Muscle of back (tissue), 3 donors: ENCODE measurements at regions not wholly inside any gene's neighbourhood (a gene's known extent, or its start where the extent isn't known, plus 50 kb on each side); places are given as distances from the start of the nearest gene placed in this dataset.
A peak's percentile ranks its signal among the peaks of the same experiment; 100 is the strongest.
"Not testable (repeated sequence)": the region's sequence is repeated elsewhere in the genome, so short reads cannot be mapped to it uniquely, and the experiment has no call there.

Experiments used
- DNase-seq, 3 donors: peaks; one replicate each; pipeline versions ENCODE4 v3.0.0 to v3.0.0-alpha.2; 2013

- DNase-seq, result no peak
Observed at GRCh38 chr12:90829044-90829443, 125.9 kb downstream of the CCER1 start.

DNA sequence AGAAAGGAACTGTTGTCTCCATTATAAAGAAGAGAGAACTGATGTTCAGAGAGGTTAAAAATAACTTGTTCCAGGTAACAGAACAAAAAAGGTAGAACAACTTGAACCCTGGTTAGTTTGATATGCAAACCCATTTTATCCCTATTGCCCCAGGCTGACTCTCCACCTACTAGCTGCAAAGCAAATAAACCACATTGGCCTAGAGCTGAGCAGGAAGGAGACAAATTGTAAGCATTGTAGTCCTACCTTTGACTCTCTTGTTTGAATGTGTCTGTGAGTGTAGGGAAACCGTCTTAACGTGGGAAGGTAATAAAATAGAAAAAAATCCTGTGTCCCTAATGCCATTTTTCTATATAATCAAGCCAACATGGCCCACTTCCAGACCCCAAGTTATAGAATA, 126.4 kb downstream of the CCER1 start:
- DNase-seq, result no peak

DNA sequence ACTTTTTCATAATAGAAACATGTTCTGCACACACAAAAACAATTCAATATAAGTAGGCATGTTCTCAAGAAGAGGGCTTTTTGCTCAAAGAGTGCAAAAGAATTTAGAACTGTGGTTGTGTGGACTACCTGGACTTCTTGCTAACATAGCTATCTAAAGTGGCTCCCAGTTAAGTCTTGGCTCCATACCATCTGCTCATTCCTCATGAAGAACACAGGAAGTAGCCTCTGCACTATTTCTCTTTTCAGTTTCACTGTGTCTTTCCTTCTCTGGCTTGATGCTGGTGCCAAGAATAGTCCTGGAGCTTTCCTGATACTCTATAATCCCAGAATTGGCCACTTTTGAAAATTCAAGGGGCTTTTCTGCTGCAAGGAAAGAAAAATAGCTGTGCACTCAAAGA, 127.4 kb downstream of the CCER1 start:
- no peak for DNase-seq

GRCh38 chr12:90826036-90826435, 128.9 kb downstream of the CCER1 start:
- peak in 2 of 3 donors; percentile 20 to 51 for DNase-seq

DNA sequence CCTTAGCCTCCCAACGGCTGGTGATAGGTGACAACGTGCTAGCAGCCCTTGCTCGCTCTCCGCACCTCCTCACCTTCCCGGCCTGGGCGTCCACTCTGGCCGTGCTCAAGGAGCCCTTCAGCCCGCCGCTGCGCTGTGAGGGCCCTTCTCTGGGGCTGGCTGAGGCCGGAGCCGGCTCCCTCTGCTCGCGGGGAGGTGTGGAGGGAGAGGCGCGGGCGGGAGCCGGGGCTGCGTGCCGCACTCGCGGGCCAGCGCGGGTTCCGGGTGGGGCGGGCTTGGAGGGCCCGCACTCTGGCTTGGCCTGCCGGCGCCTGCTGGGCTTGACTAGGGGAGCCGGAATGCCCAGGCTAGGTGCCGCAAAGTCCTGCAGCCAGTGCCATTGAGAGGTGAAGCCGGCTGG, 131.1 kb downstream of the CCER1 start:
- DNase-seq, result no peak

DNA sequence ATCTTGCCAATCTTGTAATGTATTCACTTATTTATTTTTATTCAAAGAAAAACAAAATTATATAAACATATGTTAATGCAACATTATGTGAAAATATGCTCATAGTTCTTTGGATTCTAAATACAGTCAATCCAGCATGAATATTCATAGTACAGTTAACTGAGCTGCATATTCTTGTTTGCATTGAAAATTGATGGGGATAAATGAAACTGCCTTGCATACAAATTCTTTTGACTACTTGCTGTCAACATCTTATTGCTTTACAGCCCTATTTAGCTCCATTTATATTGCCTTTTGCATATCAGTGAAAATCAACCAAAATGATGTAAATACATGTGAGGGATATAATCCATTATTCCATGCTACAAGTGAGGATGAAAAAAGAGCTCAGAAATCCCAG, 135.3 kb downstream of the CCER1 start:
- no peak for DNase-seq

- DNase-seq, result no peak
Observed at GRCh38 chr12:90816353-90817089, 138.5 kb downstream of the CCER1 start.

DNA sequence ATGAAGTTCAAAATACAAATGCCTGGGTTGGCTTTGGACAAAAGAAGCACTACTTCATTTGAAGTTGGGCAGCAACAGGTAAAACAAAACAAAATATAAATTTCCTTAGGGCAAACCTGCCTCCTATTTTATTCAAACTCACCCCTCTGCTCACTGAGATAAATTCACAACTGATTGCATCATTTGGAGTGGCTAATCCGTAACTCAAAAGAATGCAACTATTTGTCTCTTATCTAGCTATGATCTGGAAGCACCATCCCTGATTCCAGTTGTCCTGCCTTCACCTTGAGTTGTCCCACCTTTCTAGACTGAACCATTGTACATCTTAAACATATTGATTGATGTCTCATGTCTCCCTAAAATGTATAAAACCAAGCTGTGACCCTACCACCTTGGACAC, 145.0 kb downstream of the CCER1 start:
- no peak for DNase-seq

GRCh38 chr12:90808568-90808967, 146.4 kb downstream of the CCER1 start:
- no peak for DNase-seq

- DNase-seq, result no peak
Observed at GRCh38 chr12:90802727-90803126, 152.2 kb downstream of the CCER1 start.

DNA sequence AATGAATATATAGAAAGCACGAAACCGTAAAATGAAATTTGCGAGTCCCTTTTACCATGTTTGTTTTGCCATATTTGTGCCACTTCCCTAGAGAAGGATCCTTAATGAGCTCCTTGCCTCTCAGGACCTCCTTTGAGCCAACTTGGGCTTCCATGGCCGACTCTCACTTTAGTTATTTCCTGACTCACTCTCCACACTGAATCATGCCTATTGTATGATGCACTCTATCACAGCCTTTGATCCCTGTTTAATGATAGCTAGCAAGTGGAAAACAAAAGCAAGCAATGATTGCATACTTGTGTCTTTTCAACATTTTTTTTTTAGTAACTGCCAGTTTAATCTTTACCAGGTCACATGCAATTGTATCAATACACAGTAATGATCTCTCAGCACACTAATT, 153.2 kb downstream of the CCER1 start:
- DNase-seq, result peak in 1 of 3 donors; percentile 15

GRCh38 chr12:90794212-90794611, 160.8 kb downstream of the CCER1 start:
- DNase-seq, result no peak

DNA sequence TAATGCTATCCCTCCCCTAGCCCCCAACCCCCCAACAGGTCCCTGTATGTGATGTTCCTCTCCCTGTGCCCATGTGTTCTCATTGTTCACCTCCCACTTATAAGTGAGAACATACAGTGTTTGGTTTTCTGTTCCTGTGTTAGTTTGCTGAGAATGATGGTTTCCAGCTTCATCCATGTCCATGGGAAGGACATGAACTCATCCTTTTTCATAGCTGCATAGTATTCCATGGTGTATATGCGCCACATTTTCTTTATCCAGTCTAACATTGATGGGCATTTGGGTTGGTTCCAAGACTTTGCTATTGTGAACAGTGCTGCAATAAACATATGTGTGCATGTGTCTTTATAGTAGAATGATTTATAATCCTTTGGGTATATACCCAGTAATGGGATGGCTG, 162.3 kb downstream of the CCER1 start:
- not testable (repeated sequence) for DNase-seq

GRCh38 chr12:90791445-90791844, 163.5 kb downstream of the CCER1 start:
- DNase-seq, result no peak

GRCh38 chr12:90790747-90791146, 164.2 kb downstream of the CCER1 start:
- DNase-seq, result no peak

DNA sequence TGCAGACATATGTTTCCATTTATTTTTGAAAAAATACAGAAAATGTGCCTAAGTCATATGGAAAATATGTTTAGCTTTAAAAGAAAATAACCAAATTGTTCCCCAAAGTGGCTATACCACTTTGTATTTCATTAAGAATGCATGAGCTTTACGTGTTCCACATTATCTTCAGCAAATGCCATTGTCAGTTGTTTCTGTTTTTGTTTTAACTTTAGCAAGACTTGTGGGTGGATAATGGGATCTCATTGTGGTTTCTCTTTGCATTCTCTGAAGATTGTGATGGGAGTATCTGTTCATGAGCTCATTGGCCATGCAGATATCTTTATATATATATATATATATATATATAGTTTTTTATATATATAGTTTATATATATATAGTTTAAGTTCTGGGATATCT, 181.5 kb downstream of the CCER1 start:
- DNase-seq, result peak in 1 of 3 donors; percentile 22

DNA sequence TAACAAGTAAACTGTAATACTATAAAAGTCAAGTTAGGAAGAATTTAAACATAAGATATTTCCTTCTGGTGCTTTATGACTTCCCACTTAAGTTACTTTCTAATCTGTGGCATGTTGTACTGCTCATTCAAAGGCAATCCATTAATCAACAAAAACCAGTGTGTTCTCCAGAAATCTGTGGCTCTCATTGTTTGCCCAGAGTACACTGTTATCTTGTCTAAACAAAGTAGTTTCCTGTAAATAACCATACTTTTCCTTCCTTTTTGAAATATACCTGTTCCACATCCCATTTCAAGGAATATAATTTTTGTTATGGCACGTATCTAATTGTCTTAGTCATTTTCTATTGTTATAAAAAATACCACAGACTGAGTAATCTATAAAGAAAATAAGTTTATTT, 184.1 kb downstream of the CCER1 start:
- no peak for DNase-seq

DNA sequence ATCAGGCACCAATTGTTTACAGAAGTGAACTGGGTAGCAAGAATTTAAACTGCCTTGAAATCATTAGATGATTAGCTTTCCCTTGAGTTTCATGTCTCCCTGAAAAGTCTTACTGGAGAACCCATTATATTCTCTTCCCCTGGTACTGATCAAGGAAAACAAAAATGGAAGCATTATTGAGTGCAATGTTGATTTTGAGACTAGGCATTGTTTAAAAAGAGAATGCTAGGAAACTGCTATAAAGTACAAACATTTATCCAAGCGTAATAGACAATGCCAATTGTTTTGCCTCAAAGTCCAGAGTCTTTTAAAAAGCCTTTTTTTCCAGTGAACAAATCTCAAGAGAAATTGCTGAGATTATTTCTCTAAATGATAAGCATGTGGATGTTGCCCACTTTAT, 197.0 kb downstream of the CCER1 start:
- DNase-seq, result no peak

DNA sequence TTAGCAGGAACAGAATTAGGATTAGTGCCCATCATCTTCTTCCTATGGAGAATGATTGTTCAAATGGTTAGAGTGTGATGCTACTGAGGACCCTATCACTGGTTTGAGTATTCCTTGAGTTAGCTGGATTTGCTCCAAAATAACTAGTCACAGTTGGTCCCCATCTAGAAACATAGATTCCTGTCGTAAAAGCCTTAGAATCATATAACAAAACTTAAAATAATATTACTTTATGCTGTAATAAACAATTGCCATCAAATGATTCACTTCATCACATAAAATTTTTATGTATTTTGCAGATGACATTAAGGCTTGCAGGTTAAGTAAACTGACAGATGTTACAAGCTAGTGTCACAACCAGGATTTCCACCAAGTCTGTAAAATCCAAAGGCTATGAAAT, 209.8 kb downstream of the CCER1 start:
- DNase-seq, result no peak

DNA sequence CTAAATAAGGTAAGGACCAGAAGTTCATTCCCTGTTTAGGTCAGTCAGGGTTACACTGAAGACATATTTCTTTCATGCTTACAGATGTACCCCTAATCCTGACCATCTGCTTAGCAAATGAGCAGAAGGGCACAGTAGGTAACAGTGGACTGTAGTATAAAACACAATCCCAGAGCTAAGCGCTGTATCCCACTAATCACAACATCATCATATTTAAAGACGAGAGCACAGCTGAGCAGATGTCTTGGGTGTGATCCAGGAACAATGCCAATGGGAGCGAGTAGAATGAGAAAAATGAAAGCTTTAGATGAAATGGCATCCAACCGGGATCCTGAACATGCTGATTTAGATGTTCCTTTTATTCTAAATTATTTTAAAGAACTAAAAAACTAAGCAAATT, 213.4 kb downstream of the CCER1 start:
- DNase-seq, result peak; percentile 9 to 40 (median 17)

GRCh38 chr12:90729736-90730135, 225.2 kb downstream of the CCER1 start:
- no peak for DNase-seq

- DNase-seq, result no peak
Observed at GRCh38 chr12:90712671-90713070, 242.3 kb downstream of the CCER1 start.

- DNase-seq, result no peak
Observed at GRCh38 chr12:90710711-90711110, 244.3 kb downstream of the CCER1 start.

DNA sequence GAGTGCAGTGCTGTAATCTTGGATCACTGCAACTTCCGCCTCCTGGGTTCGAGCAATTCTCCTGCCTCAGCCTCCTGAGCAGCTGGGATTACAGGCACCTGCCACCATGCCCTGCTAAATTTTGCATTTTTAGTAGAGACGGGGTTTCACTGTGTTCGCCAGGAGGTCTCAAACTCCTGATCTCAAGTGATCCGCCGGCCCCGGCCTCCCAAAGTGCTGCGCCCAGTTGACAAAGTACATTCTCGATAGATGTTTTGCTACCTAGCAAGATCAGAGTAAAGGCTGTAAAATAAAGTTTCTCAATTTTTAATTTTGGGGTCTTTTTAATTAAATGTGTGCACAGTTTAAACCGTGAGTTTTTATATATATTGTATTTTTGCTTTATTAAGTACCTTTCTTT, 248.9 kb downstream of the CCER1 start:
- no peak for DNase-seq
